H1 (cell line): ENCODE measurements at regions not wholly inside any gene's neighbourhood (a gene's known extent, or its start where the extent isn't known, plus 50 kb on each side); places are given as distances from the start of the nearest gene placed in this dataset.

Source experiments
- CTCF ChIA-PET: fragments of 300-600 bp; sonication (Branson Sonifier 250); formaldehyde crosslinking; loops from one replicate; lab custom pipeline; 2021; ENCODE audit not compliant: partially characterized antibody; lab: Charles Lee
- POLR2A ChIA-PET: fragments of 300-600 bp; sonication (Branson Sonifier 250); formaldehyde crosslinking; loops from one replicate; lab custom pipeline; 2021; ENCODE audit warnings: inconsistent platforms; ENCODE audit not compliant: partially characterized antibody; lab: Charles Lee
- DNase-seq, 2 experiments: peaks; one replicate each; pipeline versions ENCODE4 v3.0.0 to v3.0.0-alpha.2; 2010 to 2022; ENCODE audit warnings: low spot score in 2 of 2, low read depth in 1 of 2, mixed read lengths in 1 of 2
- FAIRE-seq: peaks from 2 replicates; lab custom pipeline; 2011; peaks lifted over from hg19 to GRCh38; lab: Jason Lieb, UNC
- H2AFZ ChIP-seq: 2 replicates; pipeline ENCODE4 v1.8.1; 2012; ENCODE audit warnings: low read length, inconsistent platforms
- H2AK5ac ChIP-seq: 2 replicates; pipeline ENCODE4 v1.6.1; 2013; ENCODE audit warnings: low read depth, low read length
- H2BK120ac ChIP-seq: replicated peaks from 2 replicates; pipeline ENCODE3; 2013; ENCODE audit warnings: low read depth, low read length, inconsistent platforms
- H2BK12ac ChIP-seq: 2 replicates; pipeline ENCODE4 v1.6.1; 2013; ENCODE audit warnings: low read depth, low read length
- H2BK15ac ChIP-seq: 2 replicates; pipeline ENCODE4 v1.6.1; 2013; ENCODE audit warnings: low read length
- H2BK20ac ChIP-seq: 2 replicates; pipeline ENCODE4 v1.6.1; 2013; ENCODE audit warnings: low read length
- H2BK5ac ChIP-seq: 2 replicates; pipeline ENCODE4 v1.6.1; 2013; ENCODE audit warnings: low read depth, low read length
- H3K14ac ChIP-seq: 2 replicates; pipeline ENCODE4 v1.6.1; 2013; ENCODE audit warnings: inconsistent platforms; ENCODE audit not compliant: insufficient read length
- H3K18ac ChIP-seq: 2 replicates; pipeline ENCODE4 v1.6.1; 2013; ENCODE audit warnings: low read length; ENCODE audit errors: extremely low read depth
- H3K23ac ChIP-seq: 2 replicates; pipeline ENCODE4 v1.6.1; 2013; ENCODE audit warnings: inconsistent platforms; ENCODE audit not compliant: insufficient read length
- H3K23me2 ChIP-seq: 2 replicates; pipeline ENCODE4 v1.6.1; 2013; ENCODE audit warnings: low read depth, low read length
- H3K27ac ChIP-seq: 2 replicates; pipeline ENCODE4 v1.6.1; 2011; ENCODE audit warnings: low read depth, low read length, inconsistent platforms
- H3K27me3 ChIP-seq, 4 experiments: replicated peaks in 1 of 4; 1 replicate in 1 of 4; 2 replicates in 3 of 4; pipeline versions ENCODE4 v1.6.1 to v1.8.1; 2011 to 2013; ENCODE audit warnings: low read length in 3 of 4, mild to moderate bottlenecking in 3 of 4, inconsistent platforms in 2 of 4, mixed read lengths in 2 of 4, moderate library complexity in 1 of 4; ENCODE audit not compliant: control insufficient read depth in 3 of 4, insufficient read depth in 3 of 4; ENCODE audit errors: extremely low read depth in 1 of 4
- H3K36me3 ChIP-seq, 4 experiments: 2 replicates each; pipeline versions ENCODE4 v1.6.1 to v1.8.1; 2011 to 2013; ENCODE audit warnings: mild to moderate bottlenecking in 4 of 4, low read length in 3 of 4, moderate library complexity in 2 of 4, control low read depth in 1 of 4, inconsistent platforms in 1 of 4; ENCODE audit not compliant: insufficient read depth in 4 of 4, control insufficient read depth in 2 of 4
- H3K4ac ChIP-seq: replicated peaks from 2 replicates; pipeline ENCODE3; 2013; ENCODE audit warnings: low read length, low read depth, mixed read lengths, inconsistent platforms; ENCODE audit not compliant: insufficient read length
- H3K4me1 ChIP-seq, 4 experiments: replicated peaks in 1 of 4; 1 replicate in 1 of 4; 2 replicates in 3 of 4; pipeline versions ENCODE4 v1.6.1 to v1.8.1; 2011 to 2013; ENCODE audit warnings: low read length in 3 of 4, inconsistent platforms in 2 of 4, mixed read lengths in 1 of 4; ENCODE audit not compliant: insufficient read depth in 4 of 4, control insufficient read depth in 3 of 4
- H3K4me2 ChIP-seq, 2 experiments: 2 replicates each; pipeline versions ENCODE4 v1.6.1 to v1.8.1; 2011 to 2013; ENCODE audit warnings: low read depth in 2 of 2, low read length in 2 of 2, control low read depth in 1 of 2, inconsistent platforms in 1 of 2, mild to moderate bottlenecking in 1 of 2; ENCODE audit not compliant: insufficient read depth in 1 of 2
- H3K4me3 ChIP-seq, 4 experiments: fragments of 200-600, 300-600 bp in 1 of 4; sonication (generic), shearing (Covaris generic), sonication (Bioruptor Twin) in 1 of 4; 2 replicates each; pipeline versions ENCODE4 v1.5.1 to v1.8.1; 2011 to 2016; ENCODE audit warnings: low read length in 4 of 4, low read depth in 3 of 4, control low read depth in 2 of 4, inconsistent platforms in 2 of 4, mild to moderate bottlenecking in 2 of 4, mixed read lengths in 1 of 4, moderate library complexity in 1 of 4; ENCODE audit not compliant: insufficient read depth in 2 of 4; ENCODE audit errors: extremely low read depth in 1 of 4
- H3K56ac ChIP-seq: replicated peaks from 2 replicates; pipeline ENCODE3; 2013; ENCODE audit warnings: low read depth, mild to moderate bottlenecking, mixed read lengths, low read length, inconsistent platforms; ENCODE audit not compliant: insufficient read length
- H3K79me1 ChIP-seq: 2 replicates; pipeline ENCODE4 v1.6.1; 2013; ENCODE audit warnings: low read depth, low read length, control low read depth
- H3K79me2 ChIP-seq, 2 experiments: 2 replicates each; pipeline versions ENCODE4 v1.6.1 to v1.8.1; 2012 to 2013; ENCODE audit warnings: low read length in 2 of 2, mild to moderate bottlenecking in 2 of 2, inconsistent platforms in 1 of 2; ENCODE audit not compliant: insufficient read depth in 2 of 2, control insufficient read depth in 1 of 2
- H3K9ac ChIP-seq, 4 experiments: replicated peaks in 1 of 4; 1 replicate in 1 of 4; 2 replicates in 3 of 4; pipeline versions ENCODE4 v1.6.1 to v1.8.1; 2011 to 2013; ENCODE audit warnings: low read depth in 3 of 4, low read length in 3 of 4, control low read depth in 2 of 4, mild to moderate bottlenecking in 2 of 4, moderate library complexity in 2 of 4, inconsistent platforms in 1 of 4; ENCODE audit errors: extremely low read depth in 1 of 4
- H3K9me3 ChIP-seq, 2 experiments: 2 replicates each; pipeline versions ENCODE4 v1.6.1 to v1.8.1; 2012 to 2013; ENCODE audit warnings: mild to moderate bottlenecking in 2 of 2, moderate library complexity in 2 of 2, control low read depth in 1 of 2, inconsistent platforms in 1 of 2, low read depth in 1 of 2, low read length in 1 of 2, mixed read lengths in 1 of 2; ENCODE audit not compliant: insufficient read depth in 2 of 2
- H4K20me1 ChIP-seq, 2 experiments: replicated peaks in 1 of 2; 2 replicates each; pipeline versions ENCODE3 to v1.8.1; 2011 to 2013; ENCODE audit warnings: inconsistent platforms in 2 of 2, low read length in 2 of 2, mild to moderate bottlenecking in 1 of 2; ENCODE audit not compliant: insufficient read depth in 2 of 2, control insufficient read depth in 1 of 2
- H4K5ac ChIP-seq: 2 replicates; pipeline ENCODE4 v1.6.1; 2013; ENCODE audit warnings: low read length, low read depth, mixed read lengths, inconsistent platforms; ENCODE audit not compliant: insufficient read length
- H4K8ac ChIP-seq: 2 replicates; pipeline ENCODE4 v1.8.0; 2013; ENCODE audit warnings: mild to moderate bottlenecking, moderate library complexity, low read length, inconsistent platforms; ENCODE audit not compliant: insufficient read depth; ENCODE audit errors: extremely low read depth
- H4K91ac ChIP-seq: replicated peaks from 2 replicates; pipeline ENCODE3; 2013; ENCODE audit warnings: low read length, mixed read lengths, inconsistent platforms; ENCODE audit not compliant: insufficient read length
- BRCA1 ChIP-seq: IDR thresholded peaks from 2 replicates; pipeline ENCODE4 v1.6.1; 2012; ENCODE audit warnings: low read depth, low read length, improper control_type of control experiment
- CBX8 ChIP-seq: fragments of 300-800, 300-1000 bp; sonication (generic); IDR thresholded peaks from 2 replicates; pipeline ENCODE4 v1.7.1; 2016; ENCODE audit warnings: low read depth, low read length, borderline replicate concordance
- CTBP2 ChIP-seq: IDR thresholded peaks from 2 replicates; pipeline ENCODE4 v1.7.0; 2011; ENCODE audit warnings: borderline replicate concordance, mild to moderate bottlenecking, moderate library complexity, mixed read lengths, low read length; ENCODE audit not compliant: insufficient read depth, insufficient read length
- POLR2A ChIP-seq, 2 experiments: IDR thresholded peaks; 1 replicate in 1 of 2; 2 replicates in 1 of 2; pipeline ENCODE4 v1.6.1; 2011; ENCODE audit warnings: low read depth in 2 of 2, low read length in 2 of 2, mild to moderate bottlenecking in 2 of 2; ENCODE audit errors: control extremely low read depth in 1 of 2
- POLR2AphosphoS5 ChIP-seq: IDR thresholded peaks from 2 replicates; pipeline ENCODE4 v1.6.1; 2011; ENCODE audit warnings: low read depth, low read length
- POU5F1 ChIP-seq: IDR thresholded peaks from 2 replicates; pipeline ENCODE4 v1.6.1; 2011; ENCODE audit warnings: low read depth, mild to moderate bottlenecking, low read length, moderate library complexity
- SIRT6 ChIP-seq: IDR thresholded peaks from one replicate; pipeline ENCODE4 v1.7.1; 2012; ENCODE audit warnings: low read length, inconsistent platforms
- WGBS, 2 experiments: shearing (Covaris generic) in 1 of 2; methylation state at CpG; one replicate each; pipeline versions ENCODE4 v1.1.6 to v1.1.7; 2013 to 2015; ENCODE audit warnings: low lambda C conversion rate in 2 of 2, mixed read lengths in 2 of 2, inconsistent platforms in 1 of 2, low coverage in 1 of 2, missing lambda C conversion rate in 1 of 2; ENCODE audit not compliant: insufficient replicate concordance in 2 of 2, insufficient coverage in 1 of 2, insufficient read length in 1 of 2; ENCODE audit errors: extremely low coverage in 1 of 2, missing lambda C conversion rate in 1 of 2; 5-methylcytosine and 5-hydroxymethylcytosine counted together

DNA sequence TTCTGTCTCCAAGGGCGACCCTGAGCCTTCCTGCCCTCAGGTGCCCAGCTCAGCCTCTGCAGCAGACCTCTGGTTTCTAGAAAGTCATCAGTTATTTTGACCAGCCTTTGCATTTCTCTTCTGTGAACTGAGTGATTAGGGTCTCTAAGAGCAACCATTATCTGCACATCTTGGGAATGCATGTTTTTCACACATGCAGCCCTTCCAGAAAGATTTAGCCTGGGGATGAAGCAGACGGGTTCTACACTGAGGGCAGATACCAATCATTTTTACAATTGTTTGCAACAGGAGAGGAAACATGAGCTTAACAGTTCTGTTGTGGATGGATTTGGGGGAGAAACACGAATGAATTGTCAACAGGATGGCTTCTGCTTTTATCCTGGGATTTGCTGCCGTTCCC lies 90.1 kb upstream of the PITX1 start:
- no peak overlapping the region for H3K23ac ChIP-seq
- no peak overlapping the region for H3K18ac ChIP-seq
- no peak overlapping the region for H3K4me3 ChIP-seq
- no peak overlapping the region for H2BK120ac ChIP-seq
- FAIRE-seq (no peak), DNase-seq (no peak)
- no peaks in the 10 kb centered on the region for H3K79me1 ChIP-seq
- CTCF ChIA-PET, result interaction anchor here (0.8 to 1.4 kb wide), 6 partner anchors 9 to 75 kb away, joined by 3 to 4 read pairs (median 4); no protein-coding TSS in a partner anchor
- H2AK5ac ChIP-seq, result no peak overlapping the region
- WGBS, 2 experiments, result 76% methylated on average over 4 of the region's 4 CpGs; no CpG with 5 or more reads in 1 of the 2 experiments
- H2BK15ac ChIP-seq, result no peak overlapping the region
- no peak overlapping the region for H4K5ac ChIP-seq
- no peaks in the 10 kb centered on the region for H3K36me3 ChIP-seq
- H3K27ac ChIP-seq, result no peak overlapping the region
- no peak overlapping the region for H4K8ac ChIP-seq
- H3K27me3 ChIP-seq, result no peaks in the 10 kb centered on the region
- no peak overlapping the region for H3K4ac ChIP-seq
- no peak overlapping the region for H2BK20ac ChIP-seq
- H2AFZ ChIP-seq, result no peak overlapping the region
- H3K23me2 ChIP-seq, result no peaks in the 10 kb centered on the region
- H3K14ac ChIP-seq, result no peak overlapping the region
- H4K91ac ChIP-seq, result no peak overlapping the region
- no peak overlapping the region for H2BK5ac ChIP-seq
- H3K9ac ChIP-seq, result no peak overlapping the region
- H3K79me2 ChIP-seq, result no peaks in the 10 kb centered on the region
- no peaks in the 10 kb centered on the region for H4K20me1 ChIP-seq
- H3K9me3 ChIP-seq, result no peaks in the 10 kb centered on the region
- no peak overlapping the region for H3K4me2 ChIP-seq
- H3K4me1 ChIP-seq, result no peaks in the 10 kb centered on the region
- H2BK12ac ChIP-seq, result no peak overlapping the region
- H3K56ac ChIP-seq, result no peak overlapping the region
- POLR2A ChIA-PET, result interaction anchor here (1.3 kb wide), 1 partner anchor 14 kb away, joined by 4 read pairs; no protein-coding TSS in a partner anchor
- TF ChIP-seq POU5F1, result no peak
- TF ChIP-seq BRCA1, result no peak
- TF ChIP-seq CBX8, result no peak
- TF ChIP-seq CTBP2, result no peak
- TF ChIP-seq POLR2A (IDR thresholded peaks at IDR 0.05; ENCODE audit: control extremely low read depth in 1 of 2, low read depth in 2 of 2, low read length in 2 of 2), result no peak
- no peak for TF ChIP-seq SIRT6
- TF ChIP-seq POLR2AphosphoS5, result no peak
